GM21529 (cell line): ENCODE measurements at regions not wholly inside any gene's neighbourhood (a gene's known extent, or its start where the extent isn't known, plus 50 kb on each side); places are given as distances from the start of the nearest gene placed in this dataset.
A peak's percentile ranks its signal among the peaks of the same experiment; 100 is the strongest.

Experiments
- ATAC-seq: cut with Tn5 transposase; IDR thresholded peaks from one replicate; pipeline ENCODE4 v1.9.1; 2021; ENCODE audit not compliant: unreplicated experiment

DNA sequence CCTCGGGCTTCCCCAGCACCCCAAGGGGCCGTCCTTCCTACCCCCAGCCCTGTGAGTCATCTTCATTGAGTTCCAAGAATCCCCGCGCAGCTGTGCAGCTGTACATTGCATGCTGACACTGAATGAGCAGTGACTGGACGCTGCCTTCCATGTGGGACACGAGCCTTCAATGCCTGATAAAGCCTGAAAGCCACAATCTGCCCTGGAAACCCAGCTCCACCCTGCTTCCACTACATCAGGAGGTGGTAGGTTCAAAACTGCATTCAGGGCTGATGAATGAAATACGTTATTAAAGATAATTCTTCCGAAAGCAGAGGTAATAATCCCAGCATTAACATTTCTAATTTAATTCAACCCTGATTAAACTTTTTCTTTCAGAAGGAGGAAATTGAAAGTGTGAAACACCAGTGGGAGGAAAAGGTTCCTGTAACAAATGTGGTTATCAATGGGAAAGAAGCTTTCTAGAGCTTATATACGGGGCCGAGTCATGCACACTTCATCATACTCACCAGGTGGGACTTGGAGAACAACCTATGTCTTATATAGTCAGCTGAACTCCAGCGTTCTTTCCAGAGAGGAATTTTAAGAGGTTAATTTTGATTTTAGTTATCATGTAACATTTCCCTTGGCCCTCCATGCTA is 360.1 kb downstream of the LPIN1 start:
- peak; percentile 60 for ATAC-seq

DNA sequence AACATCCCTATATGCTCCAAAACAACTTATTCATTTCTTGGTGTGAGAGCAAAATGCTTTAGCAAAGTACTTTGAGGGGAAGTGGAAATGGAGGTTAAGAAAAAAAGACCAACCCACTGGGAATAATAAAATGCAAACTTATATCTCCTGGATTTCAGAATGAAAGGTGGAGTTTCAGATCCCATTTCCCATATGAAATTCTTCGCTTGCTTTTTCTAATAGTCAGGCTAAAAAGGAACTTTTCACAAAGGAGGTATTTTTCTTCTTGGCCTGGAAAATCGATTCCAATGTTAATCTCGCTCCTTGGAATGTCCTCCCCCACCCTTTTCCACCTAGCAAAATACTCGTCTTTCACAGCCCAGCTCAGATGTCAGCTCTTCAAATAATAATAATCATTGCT is 360.9 kb downstream of the LPIN1 start:
- ATAC-seq: no peak

DNA sequence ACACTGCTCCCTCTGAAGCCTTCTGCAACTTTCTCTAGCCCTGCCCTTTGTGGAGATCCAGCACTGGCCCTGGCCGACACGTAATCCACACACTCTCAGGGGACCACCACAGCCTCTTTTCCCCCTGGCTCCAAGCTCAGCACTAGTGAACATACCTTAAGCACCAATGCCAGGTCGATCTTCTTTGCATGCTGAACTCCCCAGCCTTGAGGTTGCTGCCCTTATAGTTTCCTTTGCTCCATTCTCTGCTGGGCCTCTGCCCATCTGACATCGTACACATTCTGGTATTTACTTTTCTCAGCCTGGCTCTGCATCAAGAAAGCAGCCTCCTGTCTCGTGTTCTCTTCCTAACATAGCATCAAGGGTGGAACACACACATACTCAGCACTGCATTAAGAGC is 361.5 kb downstream of the LPIN1 start:
- no peak for ATAC-seq

DNA sequence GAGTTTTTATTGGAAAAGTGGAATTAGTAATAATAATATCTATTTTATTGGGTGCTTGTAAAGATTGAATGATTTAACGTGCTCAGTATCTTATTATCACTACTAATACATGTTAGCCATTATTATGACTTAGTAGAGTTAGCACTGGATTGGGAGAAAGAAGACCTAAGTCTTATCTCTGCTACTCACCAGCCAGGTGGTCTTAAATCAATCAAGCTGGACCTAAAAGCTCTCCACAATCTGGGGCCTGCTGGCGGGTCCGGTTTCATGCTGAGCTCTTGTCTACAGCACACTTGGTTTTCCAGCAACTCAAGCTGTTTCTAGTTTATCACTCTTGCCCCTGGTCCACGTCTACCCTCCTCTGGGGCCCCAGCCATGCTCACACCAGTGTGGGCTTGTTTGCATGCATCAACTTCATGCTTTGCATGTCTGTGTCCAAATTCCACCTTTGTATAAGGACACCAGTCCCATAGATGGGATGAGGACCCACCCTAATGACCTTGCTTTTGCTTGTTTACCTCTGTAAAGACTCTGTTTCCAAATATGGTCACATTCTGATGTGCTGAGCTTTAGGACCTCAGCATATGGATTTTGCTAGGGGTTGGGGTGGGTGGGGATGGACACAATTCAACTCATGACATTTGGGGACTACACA is 363.1 kb downstream of the LPIN1 start:
- no peak for ATAC-seq

DNA sequence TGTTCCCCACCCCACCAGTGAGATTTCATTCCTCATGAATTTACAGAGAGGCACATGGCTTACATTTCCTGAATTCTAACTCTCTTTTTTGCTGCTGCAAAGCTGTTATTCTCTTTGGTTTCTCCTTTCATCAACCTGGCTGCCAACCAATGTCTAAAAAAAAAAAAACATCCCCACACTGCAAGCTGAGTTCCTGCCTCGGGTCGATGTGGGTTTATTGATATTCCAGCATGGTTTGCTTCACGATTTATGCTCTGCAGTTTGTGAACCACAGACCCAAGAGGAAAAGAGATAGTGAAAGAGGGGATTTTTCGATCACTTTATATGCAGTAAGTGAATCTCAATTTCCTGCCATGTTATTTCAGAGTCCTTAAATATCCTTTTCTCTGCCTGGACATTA is 363.6 kb downstream of the LPIN1 start:
- ATAC-seq: no peak

DNA sequence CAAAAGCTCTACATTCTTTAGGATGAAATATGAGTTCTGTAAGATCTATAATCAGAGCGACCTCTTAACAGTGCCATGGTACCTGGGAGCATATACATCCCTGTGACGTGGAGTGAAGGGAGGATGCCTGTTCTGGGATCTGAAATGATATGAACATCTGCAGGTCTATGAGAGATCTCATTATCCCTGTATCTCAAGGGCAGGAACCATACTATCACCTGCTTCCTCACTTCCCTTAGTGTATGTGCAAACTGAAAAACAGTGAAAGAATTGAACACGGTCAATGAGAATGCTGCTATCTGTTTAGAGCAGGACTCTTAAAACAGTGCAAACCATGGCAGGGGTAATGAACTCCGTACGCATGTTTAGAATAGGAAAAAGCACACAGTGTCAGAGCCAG is 364.0 kb downstream of the LPIN1 start:
- ATAC-seq: no peak

DNA sequence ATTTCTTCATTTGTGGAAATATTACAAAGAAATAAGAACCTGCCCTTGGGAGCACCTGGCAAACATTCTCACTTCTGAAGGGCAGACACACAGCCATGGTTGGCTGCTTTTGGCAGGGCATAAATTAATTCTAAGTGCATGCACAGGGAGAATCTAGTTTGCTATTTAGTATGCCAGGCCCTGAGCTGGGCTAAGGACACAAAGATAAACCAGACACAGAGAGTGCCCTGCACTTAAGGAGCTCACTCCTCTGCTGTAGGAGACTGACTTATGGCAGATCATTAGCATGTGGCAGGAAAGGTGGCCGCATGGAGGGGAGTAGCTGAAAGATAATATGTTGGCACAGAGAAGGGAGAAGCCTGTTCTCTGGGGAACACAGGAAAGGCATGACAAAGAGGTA is 367.0 kb downstream of the LPIN1 start:
- ATAC-seq: no peak

DNA sequence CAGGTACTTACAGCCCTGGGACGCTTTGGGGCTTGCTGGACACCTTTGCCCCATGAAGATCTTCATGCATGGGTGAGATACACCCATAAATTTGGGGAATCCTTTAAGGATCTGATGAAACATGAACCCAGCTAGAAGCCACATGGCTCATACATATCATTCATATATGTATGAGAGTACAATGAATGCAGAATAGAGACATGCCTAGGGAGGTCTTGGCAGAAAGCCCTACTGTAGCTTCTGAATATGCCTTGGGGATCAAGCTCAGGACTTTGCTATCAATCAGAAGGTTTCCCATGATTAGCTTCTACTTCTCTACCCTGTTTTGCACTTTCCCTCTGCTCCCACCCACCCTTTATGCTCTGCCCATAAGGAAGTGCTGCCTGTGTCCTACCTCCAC is 368.4 kb downstream of the LPIN1 start:
- no peak for ATAC-seq

DNA sequence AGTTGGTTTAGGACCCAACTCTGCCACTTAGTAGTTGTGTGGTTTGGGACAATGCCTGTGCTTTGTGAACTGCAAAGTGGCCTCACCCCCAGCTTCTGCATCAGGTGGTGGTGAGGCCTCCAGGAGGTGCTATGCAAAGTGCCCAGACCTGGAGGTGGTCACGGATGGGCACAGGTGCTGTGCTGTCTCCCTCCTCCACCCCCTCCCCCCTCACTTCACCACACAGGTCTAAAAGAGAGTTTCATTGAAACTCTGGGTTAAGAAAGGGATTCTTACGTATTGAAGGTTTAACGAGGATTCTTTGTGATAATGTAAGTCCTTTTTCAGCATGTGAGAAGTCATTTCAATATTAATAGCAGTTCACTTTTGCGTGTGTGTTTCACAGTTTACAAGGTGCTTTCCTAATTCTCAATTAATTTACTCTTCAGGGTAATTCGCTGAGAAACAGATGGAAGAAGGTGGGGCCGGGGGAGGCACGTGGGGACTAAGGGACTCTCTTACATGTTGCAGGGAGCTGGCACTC is 369.9 kb downstream of the LPIN1 start:
- peak; percentile 75 for ATAC-seq

DNA sequence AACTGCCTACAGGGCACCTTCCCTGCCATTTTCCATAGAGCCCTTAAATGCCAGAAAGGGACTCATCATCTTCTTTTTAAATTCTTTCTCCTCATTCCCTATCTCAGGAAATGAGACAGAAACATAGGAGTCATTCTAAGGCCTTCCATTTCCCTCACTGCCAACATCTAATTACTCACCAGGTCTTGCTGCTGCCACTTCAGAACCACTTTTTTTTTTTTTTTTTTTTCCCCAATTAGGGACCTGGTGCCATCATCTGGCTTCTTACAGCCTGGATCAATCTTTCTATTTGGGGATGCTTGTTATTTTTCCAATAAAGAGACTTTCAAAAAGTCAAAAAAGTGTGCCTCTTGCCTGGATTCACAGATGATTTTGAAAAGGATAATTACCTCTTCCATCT is 373.4 kb downstream of the LPIN1 start:
- ATAC-seq: no peak

DNA sequence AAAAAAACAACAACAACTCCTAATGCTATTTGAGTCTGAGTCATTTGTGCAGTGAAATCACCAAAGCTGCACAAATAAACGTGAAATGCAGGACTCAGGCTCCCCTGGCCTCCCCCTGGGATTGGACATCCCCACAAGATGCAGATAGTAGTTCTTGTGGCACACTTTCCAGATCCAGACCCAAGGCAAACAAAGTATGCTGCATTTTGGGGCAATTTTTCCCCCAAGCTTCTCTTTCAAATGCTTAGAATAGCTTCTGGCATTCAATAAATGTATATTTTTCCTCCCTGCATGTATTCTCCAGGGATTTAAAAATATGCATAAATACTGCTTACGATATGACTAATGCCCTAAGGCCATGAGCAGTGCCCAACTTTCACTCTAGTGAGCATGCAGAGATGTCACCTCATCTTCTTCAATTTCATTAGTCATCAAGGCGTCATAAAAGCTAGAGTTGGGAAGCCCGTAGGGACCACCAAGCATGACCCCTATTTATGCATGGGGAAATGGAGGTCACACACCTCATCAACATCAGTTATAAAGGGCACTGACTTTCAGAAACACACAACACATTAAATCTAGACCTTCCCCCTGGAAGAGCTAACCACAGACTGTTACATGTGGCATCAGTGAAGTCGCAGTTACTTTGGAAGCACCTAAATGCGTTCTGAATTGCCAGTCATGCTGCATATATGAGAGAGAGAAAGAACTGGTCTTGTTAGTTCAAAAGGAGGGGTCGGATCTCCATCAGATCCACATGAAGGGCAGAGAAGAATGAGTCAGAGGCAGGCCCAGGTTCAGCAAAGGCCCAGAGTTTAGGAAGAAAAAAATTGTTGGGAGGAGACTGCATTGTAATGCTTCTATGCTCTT is 374.1 kb downstream of the LPIN1 start:
- ATAC-seq: no peak

DNA sequence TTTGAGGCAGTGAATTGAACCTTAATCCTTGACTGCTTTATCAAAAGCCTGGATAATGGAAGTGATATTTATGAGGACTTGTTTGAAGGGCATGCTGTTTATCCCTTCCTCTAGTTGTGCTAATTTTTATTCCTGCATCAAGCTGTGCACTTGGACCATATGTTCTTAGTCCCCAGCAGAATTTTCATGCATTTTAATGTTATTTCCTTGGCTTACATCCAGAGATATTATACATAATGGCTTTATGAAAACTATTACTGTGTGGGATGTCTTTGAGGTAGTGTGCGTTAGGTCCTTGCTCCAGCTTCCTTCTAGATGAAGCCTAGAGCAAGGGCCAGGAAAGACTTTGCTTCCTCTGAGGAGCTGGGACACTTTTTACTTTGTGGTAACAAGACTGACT is 378.4 kb downstream of the LPIN1 start:
- ATAC-seq: no peak

DNA sequence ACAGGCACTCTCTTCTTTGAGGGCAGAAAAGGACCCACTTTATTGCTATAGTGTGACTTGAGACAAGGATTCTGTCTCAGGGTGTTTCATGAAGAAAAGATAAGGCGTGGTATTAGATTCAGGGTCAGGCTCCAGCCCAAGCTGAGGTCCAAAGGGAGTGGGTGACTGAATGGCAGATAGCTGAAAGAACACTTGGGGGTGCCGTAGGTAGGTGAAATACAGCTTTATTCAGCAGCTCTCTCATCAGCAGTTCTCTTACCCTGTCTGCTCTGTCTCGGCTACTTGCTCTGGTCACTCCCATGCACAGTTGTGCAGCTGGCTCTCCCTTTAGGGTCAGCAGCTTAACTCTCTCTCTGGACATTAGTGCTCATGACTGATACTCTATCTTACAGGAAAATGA is 379.9 kb downstream of the LPIN1 start:
- ATAC-seq: no peak

DNA sequence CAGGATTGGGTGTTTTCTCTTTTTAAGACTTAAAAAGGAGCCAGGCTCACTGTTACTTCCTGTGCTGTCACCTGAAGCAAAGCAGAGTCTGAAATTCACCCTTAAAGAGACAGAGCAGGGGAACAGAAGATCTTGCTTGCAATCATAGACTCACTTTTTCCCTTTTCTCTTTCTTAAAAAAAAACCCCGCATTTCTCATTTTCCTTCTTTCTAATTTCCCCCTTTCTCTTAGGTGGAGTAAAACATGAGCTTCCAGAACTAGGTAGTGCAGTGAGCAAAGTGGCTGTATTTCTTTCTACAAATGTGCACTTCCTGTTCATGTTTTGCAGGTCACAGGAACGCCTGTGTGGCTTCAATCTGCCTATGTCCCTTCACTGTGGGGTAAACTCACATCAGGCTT is 381.2 kb downstream of the LPIN1 start:
- ATAC-seq: no peak

DNA sequence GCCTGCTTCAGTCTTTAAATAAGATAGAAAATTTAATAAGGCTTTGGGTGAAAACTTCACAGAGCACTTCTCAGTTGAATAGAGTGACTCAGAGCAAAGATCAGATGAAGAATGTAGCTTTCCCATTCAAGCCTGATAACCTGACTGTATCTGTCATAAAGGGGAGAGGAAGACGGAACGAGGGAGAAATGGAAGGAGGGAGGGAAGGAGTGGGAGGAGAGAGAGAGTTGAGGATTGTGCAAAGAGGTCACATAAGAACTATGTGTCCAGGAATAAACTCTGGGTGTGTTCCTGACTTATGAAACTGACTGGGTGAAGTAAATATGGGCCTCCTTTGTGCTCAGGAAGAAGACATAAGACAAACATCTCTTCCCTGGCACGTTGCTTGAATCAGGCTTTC is 385.5 kb downstream of the LPIN1 start:
- no peak for ATAC-seq

DNA sequence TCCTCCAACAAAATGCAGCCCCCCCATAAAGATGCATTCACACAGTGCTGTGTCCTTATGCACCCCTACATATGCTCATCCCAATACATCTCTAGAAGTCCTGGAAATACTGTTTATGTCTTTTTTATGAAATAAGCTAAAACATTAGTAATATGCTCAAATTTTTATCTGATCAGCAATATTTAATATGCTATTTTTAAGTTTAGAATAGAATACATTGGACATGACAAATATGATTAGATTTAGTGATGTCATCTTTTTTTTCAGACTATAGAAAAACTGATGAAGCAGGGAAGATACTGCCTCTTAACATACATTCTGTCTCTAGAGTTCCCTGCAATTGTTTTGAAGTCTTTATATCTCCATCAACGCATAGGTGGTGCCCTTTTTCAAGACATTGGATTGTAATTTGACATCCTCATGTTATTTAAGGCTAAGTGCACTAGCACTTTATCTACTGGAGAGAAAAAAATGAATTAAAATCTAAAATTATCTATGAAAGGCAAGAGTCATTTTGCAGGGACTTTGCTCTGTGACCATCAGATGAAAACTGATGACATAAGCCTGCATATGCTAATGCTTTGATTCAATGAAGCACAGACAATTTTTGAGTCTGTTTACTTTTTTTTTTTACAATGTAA is 395.3 kb downstream of the LPIN1 start:
- ATAC-seq: no peak

DNA sequence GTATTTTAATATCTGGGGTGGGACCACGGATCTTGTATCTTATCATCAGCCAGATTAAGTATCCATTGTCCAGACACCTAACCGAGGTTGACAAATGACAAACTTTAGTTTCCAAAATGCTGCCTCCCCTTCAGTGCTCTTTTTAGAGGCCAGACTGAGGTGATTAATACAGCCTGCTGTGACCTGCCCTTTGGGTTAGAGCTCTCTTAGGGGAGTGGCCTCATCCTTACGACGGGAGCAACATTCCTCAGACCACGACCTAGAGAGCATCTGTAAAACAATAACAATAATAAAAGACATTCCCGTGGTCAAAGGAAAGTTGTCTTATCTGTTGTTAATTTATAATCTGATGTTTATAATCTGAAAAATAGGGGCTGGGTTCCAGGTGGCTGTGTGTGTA is 405.3 kb downstream of the LPIN1 start:
- no peak for ATAC-seq

DNA sequence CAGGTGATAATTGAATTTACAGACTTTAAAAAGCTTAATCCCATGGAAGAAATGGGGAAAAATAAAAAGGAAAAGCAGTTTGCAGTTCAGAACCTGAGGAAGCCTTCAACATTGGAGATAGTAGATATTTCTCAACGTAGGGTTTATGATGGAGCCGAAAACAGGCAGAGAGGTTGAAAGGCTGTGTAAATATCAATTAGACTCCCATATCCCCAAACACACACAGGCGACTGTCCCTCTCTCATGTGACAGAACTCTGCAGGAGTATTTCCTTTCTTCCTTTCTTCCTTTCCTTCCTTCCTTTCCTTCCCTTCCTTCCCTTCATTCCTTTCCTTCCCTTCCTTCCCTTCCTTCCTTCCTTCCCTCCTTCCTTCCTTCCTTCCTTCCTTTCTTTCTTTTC is 406.5 kb downstream of the LPIN1 start:
- ATAC-seq: no peak

DNA sequence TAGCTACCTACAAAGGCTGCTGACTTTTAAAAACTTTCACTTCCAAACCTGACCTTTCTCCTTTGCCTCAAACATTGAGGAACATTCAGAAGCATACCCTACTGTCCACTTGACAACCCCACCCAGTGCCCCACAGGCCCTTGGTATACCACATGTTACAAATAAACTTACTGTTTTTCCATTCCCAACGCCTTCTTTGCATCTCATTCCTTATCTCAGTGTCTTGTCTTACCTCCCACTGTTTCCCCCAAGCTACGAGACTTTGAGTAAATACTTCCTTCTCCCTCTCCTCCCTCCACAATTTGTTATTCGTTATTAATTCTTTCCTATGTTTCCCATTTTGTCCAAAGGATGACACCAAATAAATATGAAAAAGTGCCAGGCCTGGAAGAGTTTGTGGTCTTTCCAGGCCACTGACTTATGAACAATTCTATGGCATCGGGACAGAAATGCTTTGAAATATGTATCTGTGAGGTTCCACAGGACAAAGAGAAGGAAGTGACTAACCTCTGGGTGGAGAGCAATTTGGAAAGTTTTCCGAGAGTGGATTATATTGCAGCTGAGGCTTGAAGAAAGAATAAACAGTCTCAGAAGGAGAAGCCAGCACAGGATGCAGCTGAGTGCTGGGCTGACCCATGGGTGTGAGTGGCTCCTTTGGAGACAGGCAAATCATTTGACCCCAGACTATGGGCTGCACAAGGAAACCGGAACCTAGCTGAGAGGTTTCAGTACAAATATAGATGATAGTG is 409.0 kb downstream of the LPIN1 start:
- ATAC-seq: no peak

DNA sequence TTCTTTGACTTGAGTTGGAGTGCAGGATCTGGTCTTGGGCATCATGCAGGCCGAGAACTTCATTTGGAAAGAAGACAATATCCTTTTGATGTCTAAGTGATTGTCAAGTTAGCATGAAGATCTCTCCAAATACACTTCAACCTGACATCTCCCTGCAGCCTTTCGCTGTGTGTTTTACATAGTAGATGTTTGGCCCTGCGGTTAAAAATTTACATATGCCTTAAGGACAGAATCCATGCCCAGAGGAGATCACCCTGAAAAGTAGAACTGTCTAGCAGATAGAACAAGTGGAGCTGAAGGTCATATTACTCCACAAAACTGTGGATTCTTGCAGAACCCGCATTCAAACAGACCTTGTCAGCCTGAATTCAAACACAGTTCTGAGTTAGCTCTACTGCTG is 409.9 kb downstream of the LPIN1 start:
- ATAC-seq: no peak

DNA sequence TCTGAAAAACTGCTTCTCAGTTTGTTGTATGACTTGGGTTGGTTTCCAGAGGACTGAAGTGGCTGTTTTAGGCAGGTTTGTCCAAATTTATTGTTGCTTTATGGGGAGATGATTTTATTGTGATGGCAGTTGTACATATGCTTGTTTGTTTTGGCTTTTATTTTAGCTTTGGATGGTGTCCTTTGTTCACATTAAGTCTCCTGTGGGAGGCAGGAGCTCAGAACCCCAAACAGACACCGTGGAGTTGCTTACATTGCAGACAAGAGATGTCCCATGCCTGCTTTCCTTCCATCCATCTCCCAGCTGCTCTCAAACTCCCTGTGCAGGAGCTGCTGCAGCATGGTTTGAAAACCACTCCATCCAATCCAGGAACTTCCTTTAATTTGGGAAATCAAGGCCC is 414.7 kb downstream of the LPIN1 start:
- ATAC-seq: no peak
